K562 (cell line): ENCODE measurements at regions not wholly inside any gene's neighbourhood (a gene's known extent, or its start where the extent isn't known, plus 50 kb on each side); places are given as distances from the start of the nearest gene placed in this dataset.

Source experiments
- ARHGAP35 ChIP-seq: fragments of 450-650 bp; IDR thresholded peaks from 2 replicates; pipeline ENCODE4 v1.6.1; 2018; ENCODE audit not compliant: partially characterized antibody
- CTCFL ChIP-seq: IDR thresholded peaks from 2 replicates; pipeline ENCODE4 v1.6.1; 2011; ENCODE audit warnings: borderline replicate concordance, low read depth, mild to moderate bottlenecking, moderate library complexity, low read length; ENCODE audit not compliant: insufficient read depth, poor library complexity, severe bottlenecking
- FOS ChIP-seq: IDR thresholded peaks from 3 replicates; pipeline ENCODE4 v1.6.1; 2011; ENCODE audit not compliant: insufficient read length; ENCODE audit errors: extremely low read depth
- GMEB1 ChIP-seq: fragments of 250-450 bp; sonication (Bioruptor Pico); IDR thresholded peaks from 2 replicates; pipeline ENCODE4 v1.4.0; 2020; ENCODE audit warnings: mild to moderate bottlenecking
- KAT2B ChIP-seq: IDR thresholded peaks from one replicate; pipeline ENCODE4 v1.6.1; 2012; ENCODE audit warnings: low read depth, mild to moderate bottlenecking, control low read depth, inconsistent platforms, low read length, moderate library complexity
- KDM2B ChIP-seq: fragments of 250-450 bp; sonication (Bioruptor Pico); IDR thresholded peaks from 2 replicates; pipeline ENCODE4 v1.8.0; 2021; ENCODE audit warnings: mild to moderate bottlenecking, moderate library complexity
- MBD2 ChIP-seq: sonication (generic); IDR thresholded peaks from 2 replicates; pipeline ENCODE4 v1.6.1; 2016; ENCODE audit warnings: low read depth, borderline replicate concordance
- NR2F6 ChIP-seq: fragments of 450-650 bp; formaldehyde crosslinking; IDR thresholded peaks from 2 replicates; pipeline ENCODE4 v1.4.0; 2020; ENCODE audit warnings: mild to moderate bottlenecking
- RERE ChIP-seq: sonication (generic); formaldehyde crosslinking; IDR thresholded peaks from 2 replicates; pipeline ENCODE4 v1.8.0; 2023; ENCODE audit warnings: missing genetic modification reagents, mild to moderate bottlenecking, borderline replicate concordance
- SIN3B ChIP-seq: fragments of 450-650 bp; IDR thresholded peaks from 2 replicates; pipeline ENCODE4 v1.6.1; 2017; ENCODE audit warnings: low read depth, mild to moderate bottlenecking, moderate library complexity
- SPI1 ChIP-seq: IDR thresholded peaks from 2 replicates; pipeline ENCODE4 v1.6.1; 2011; ENCODE audit warnings: low read depth, low read length, control low read depth, borderline replicate concordance
- ZNF121 ChIP-seq: sonication (generic); formaldehyde crosslinking; conservative IDR thresholded peaks from 2 replicates; pipeline ENCODE4 v1.8.0; 2022; ENCODE audit warnings: missing genetic modification reagents
- ZNF398 ChIP-seq: fragments of 250-450 bp; sonication (Bioruptor Pico); IDR thresholded peaks from 2 replicates; pipeline ENCODE4 v1.8.0; 2021; ENCODE audit warnings: moderate library complexity, mild to moderate bottlenecking, inconsistent platforms
- ZNF639 ChIP-seq, 2 experiments: fragments of 200-800 bp in 1 of 2; sonication (Bioruptor generic) in 1 of 2; sonication (generic) in 1 of 2; formaldehyde crosslinking in 1 of 2; IDR thresholded peaks in 1 of 2; conservative IDR thresholded peaks in 1 of 2; 2 replicates each; pipeline versions ENCODE4 v1.5.0 to v1.6.1; 2016 to 2020; ENCODE audit warnings: missing compliant biosample characterization in 1 of 2, missing genetic modification characterization in 1 of 2, missing genetic modification reagents in 1 of 2
- ZNF707 ChIP-seq: fragments of 250-450 bp; sonication (Bioruptor Pico); conservative IDR thresholded peaks from 2 replicates; pipeline ENCODE4 v1.8.0; 2022; ENCODE audit warnings: inconsistent platforms, mild to moderate bottlenecking, moderate library complexity

- TF ChIP-seq MBD2 (no peak), CTCFL (peak; percentile 1), ZNF398 (no peak), ARHGAP35 (no peak), FOS (no peak), NR2F6 (CRISPR knock-in tag) (no peak), RERE (CRISPR knock-in tag) (no peak), KDM2B (CRISPR knock-in tag) (no peak), KAT2B (no peak), GMEB1 (CRISPR knock-in tag) (no peak), SPI1 (no peak), ZNF639 (CRISPR knock-in tag; conservative IDR thresholded peaks at IDR 0.05 in 1 of 2, IDR thresholded peaks at IDR 0.05 in 1 of 2) (no peak), SIN3B (no peak), ZNF707 (CRISPR knock-in tag) (no peak), ZNF121 (CRISPR knock-in tag) (no peak)
These were observed 183.1 kb upstream of the KAZN start (continued) for GRCh38 chr1:14415396-14415795.
